ENCODE measurements at regions not wholly inside any gene's neighbourhood (a gene's known extent, or its start where the extent isn't known, plus 50 kb on each side); places are given as distances from the start of the nearest gene placed in this dataset.

DNA sequence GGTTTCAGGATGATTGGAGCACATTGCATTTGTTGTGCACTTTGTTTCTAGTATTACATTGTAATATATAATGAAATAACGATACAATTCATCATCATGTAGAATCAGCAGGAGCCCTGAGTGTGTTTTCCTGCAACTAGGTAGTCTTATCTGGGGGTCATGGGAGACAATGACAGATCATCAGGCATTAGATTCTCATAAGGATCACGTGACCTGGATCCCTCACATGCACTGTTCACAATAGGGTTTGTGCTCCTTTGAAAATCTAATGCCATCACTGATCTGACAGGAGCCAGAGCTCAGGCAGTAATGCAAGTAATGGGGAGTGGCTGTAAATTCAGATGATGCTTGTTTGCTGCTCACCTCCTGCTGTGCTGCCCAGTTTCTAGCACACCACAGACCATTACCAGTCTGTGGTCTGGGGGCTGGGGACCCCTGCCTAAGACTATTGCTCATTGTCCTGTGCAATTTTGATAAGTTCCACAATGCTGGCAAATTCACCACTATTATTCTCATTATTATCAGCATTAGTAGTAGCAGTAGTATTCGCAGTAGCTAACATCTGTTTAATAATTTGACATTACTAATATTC, 428.7 kb upstream of the TNP1 start:
- no peak overlapping the region for H3K4me3 ChIP-seq
- no peaks in the 10 kb centered on the region for H3K9me3 ChIP-seq
- no peak overlapping the region for H3K27ac ChIP-seq
- intact Hi-C loops (cut with DNase I; ENCODE audit: low total_unique reads), result no loop called here
- H3K27me3 ChIP-seq, result no peaks in the 10 kb centered on the region
- DNase-seq (ENCODE audit: low spot score in 2 of 2), result no peak
- TF ChIP-seq POLR2AphosphoS5 (IDR thresholded peaks at IDR 0.05), result no peak
- TF ChIP-seq, protein P1, sequence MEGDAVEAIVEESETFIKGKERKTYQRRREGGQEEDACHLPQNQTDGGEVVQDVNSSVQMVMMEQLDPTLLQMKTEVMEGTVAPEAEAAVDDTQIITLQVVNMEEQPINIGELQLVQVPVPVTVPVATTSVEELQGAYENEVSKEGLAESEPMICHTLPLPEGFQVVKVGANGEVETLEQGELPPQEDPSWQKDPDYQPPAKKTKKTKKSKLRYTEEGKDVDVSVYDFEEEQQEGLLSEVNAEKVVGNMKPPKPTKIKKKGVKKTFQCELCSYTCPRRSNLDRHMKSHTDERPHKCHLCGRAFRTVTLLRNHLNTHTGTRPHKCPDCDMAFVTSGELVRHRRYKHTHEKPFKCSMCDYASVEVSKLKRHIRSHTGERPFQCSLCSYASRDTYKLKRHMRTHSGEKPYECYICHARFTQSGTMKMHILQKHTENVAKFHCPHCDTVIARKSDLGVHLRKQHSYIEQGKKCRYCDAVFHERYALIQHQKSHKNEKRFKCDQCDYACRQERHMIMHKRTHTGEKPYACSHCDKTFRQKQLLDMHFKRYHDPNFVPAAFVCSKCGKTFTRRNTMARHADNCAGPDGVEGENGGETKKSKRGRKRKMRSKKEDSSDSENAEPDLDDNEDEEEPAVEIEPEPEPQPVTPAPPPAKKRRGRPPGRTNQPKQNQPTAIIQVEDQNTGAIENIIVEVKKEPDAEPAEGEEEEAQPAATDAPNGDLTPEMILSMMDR (IDR thresholded peaks at IDR 0.05), result no peak
- no peaks in the 10 kb centered on the region for H3K4me1 ChIP-seq
- no peaks in the 10 kb centered on the region for H3K36me3 ChIP-seq

DNA sequence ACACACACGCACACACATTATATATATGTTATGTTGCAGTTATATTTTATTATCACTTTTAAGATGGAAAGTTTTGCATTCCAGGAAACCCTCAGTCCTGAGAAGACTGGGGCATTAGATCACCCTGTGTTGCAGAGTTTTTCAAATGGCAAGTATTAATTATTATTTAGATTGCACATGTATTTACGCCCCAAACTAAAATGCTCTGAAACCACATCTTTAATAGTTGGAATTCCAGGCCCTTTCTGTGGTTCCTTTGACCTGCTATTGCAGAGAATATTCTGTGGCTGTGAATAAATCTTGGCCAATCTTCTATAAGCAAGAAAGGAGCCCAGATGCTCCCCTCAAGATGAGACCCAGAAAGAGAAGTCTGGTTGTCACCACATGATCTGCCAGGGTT, 427.0 kb upstream of the TNP1 start:
- intact Hi-C loops (cut with DNase I; ENCODE audit: low total_unique reads), result no loop called here
- DNase-seq (ENCODE audit: low spot score in 2 of 2), result no peak
- Histone ChIP-seq H3K4me3 (no peak overlapping the region), H3K27ac (no peak overlapping the region), H3K4me1 (no peaks in the 10 kb centered on the region), H3K9me3 (no peaks in the 10 kb centered on the region), H3K36me3 (no peaks in the 10 kb centered on the region), H3K27me3 (no peaks in the 10 kb centered on the region)
- TF ChIP-seq POLR2A (IDR thresholded peaks at IDR 0.05), result no peak
- TF ChIP-seq, protein P1 (IDR thresholded peaks at IDR 0.05), result no peak
- TF ChIP-seq POLR2AphosphoS5 (IDR thresholded peaks at IDR 0.05), result no peak

DNA sequence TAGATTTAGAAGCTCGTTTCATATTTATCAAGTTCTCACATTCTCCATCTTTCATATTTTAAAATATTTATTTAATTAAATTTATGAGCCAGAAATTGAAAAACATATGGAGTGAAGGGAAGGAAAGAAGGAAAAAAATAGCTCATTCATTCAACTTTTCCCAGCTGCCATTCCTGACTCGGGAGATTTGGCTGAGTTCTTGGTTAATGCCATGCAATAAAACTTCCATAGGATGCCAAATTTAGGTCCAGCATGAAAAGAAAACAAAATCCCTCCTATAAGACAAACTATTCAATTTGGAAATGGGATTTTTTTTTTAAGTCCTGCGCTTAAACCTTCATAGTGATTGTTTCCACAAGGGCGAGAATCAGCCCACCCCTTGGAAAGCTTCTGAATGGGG, 426.1 kb upstream of the TNP1 start:
- H3K27me3 ChIP-seq, result no peaks in the 10 kb centered on the region
- H3K4me1 ChIP-seq, result no peaks in the 10 kb centered on the region
- no peak overlapping the region for H3K4me3 ChIP-seq
- H3K9me3 ChIP-seq, result no peaks in the 10 kb centered on the region
- no peak overlapping the region for H3K27ac ChIP-seq
- no peak for DNase-seq (ENCODE audit: low spot score in 2 of 2)
- TF ChIP-seq POLR2AphosphoS5 (IDR thresholded peaks at IDR 0.05) (no peak), POLR2A (IDR thresholded peaks at IDR 0.05) (no peak)
- TF ChIP-seq, protein P1 (IDR thresholded peaks at IDR 0.05), result no peak
- intact Hi-C loops (cut with DNase I; ENCODE audit: low total_unique reads), result no loop called here
- H3K36me3 ChIP-seq, result no peaks in the 10 kb centered on the region

DNA sequence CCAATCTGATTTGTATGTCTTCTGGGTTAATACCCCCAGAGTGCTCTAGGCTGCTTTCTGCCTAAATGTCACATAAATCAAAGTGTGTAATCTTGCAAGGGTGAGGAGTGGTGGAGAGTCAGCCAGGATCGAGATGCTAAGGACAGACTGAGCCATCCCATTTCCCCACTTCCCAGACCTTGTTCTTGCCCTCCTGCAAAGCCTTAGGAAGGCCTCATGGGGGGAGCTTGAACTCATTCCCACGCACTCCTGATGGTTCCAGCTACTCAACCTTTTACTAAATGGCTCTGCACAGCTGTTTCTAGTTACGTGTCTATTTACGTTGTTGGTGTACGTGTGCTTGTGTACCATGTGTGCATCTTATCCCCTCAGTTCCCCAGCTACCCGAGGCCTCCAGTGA, 423.6 kb upstream of the TNP1 start:
- H3K4me3 ChIP-seq, result no peak overlapping the region
- no peaks in the 10 kb centered on the region for H3K27me3 ChIP-seq
- no peak overlapping the region for H3K27ac ChIP-seq
- TF ChIP-seq POLR2A (IDR thresholded peaks at IDR 0.05) (no peak), POLR2AphosphoS5 (IDR thresholded peaks at IDR 0.05) (no peak)
- TF ChIP-seq, protein P1 (IDR thresholded peaks at IDR 0.05), result no peak
- H3K4me1 ChIP-seq, result no peaks in the 10 kb centered on the region
- DNase-seq (ENCODE audit: low spot score in 2 of 2), result no peak
- intact Hi-C loops (cut with DNase I; ENCODE audit: low total_unique reads), result no loop called here
- H3K36me3 ChIP-seq, result no peaks in the 10 kb centered on the region
- H3K9me3 ChIP-seq, result no peaks in the 10 kb centered on the region

DNA sequence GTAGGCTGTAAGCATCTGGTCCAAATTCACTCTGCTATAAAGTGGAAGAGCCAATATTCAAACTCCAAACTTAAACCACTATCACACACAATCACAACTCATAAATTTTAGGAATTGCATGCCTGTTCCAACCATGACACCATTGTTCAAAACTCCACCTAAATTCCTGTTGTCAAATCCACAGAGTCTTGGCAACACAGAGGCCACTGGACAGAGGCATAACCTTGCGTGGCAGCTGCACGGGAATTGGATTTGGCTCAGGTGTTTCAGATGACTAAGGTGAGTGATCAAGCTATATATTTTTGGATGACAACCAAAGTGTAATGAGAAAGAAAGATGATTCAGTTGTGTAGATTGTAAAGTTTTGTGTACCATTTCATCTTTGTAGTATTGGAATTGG, 422.7 kb upstream of the TNP1 start:
- Histone ChIP-seq H3K27me3 (no peaks in the 10 kb centered on the region), H3K4me3 (no peak overlapping the region), H3K36me3 (no peaks in the 10 kb centered on the region), H3K4me1 (no peaks in the 10 kb centered on the region), H3K27ac (no peak overlapping the region), H3K9me3 (no peaks in the 10 kb centered on the region)
- TF ChIP-seq POLR2AphosphoS5 (IDR thresholded peaks at IDR 0.05) (no peak), POLR2A (IDR thresholded peaks at IDR 0.05) (no peak)
- TF ChIP-seq, protein P1 (IDR thresholded peaks at IDR 0.05), result no peak
- intact Hi-C loops (cut with DNase I; ENCODE audit: low total_unique reads), result no loop called here
- no peak for DNase-seq (ENCODE audit: low spot score in 2 of 2)
